HepG2 (cell line): ENCODE measurements at regions not wholly inside any gene's neighbourhood (a gene's known extent, or its start where the extent isn't known, plus 50 kb on each side); places are given as distances from the start of the nearest gene placed in this dataset.

ENCODE experiments used
- ATAC-seq: fragments of 200-7000 bp; cut with Tn5 transposase; 3 replicates; pipeline ENCODE4 v1.9.1; 2020; ENCODE audit warnings: mild to moderate bottlenecking, moderate library complexity
- BruUV-seq: library from RNA; stranded (reverse); fragments of 400-500 nt; replicated peaks from 2 replicates; lab custom pipeline; 2021; lab: Mats Ljungman, UMichigan
- CTCF ChIA-PET: fragments of 300-600 bp; formaldehyde crosslinking; extraction: SDS; loops from one replicate; lab custom pipeline; 2021; ENCODE audit warnings: low total read pairs, inconsistent platforms, low intra/inter-chr PET ratio; lab: Yijun Ruan, JAX
- POLR2A ChIA-PET: fragments of 350-600 bp; sonication (Branson Sonifier 250); formaldehyde crosslinking; loops from one replicate; lab custom pipeline; 2020; ENCODE audit warnings: antibody characterized with exemption, inconsistent platforms; lab: Yijun Ruan, JAX
- DNase-seq: peaks from one replicate; pipeline ENCODE4 v3.0.0-alpha.2; 2015; ENCODE audit warnings: low spot score
- FAIRE-seq: peaks from 3 replicates; lab custom pipeline; 2011; peaks lifted over from hg19 to GRCh38; lab: Jason Lieb, UNC
- H2AFZ ChIP-seq: one replicate; pipeline ENCODE4 v1.6.1; 2011; ENCODE audit warnings: low read length, inconsistent platforms
- H3K27ac ChIP-seq: fragments of 300-600 bp; 3 replicates; pipeline ENCODE4 v1.8.0; 2011; ENCODE audit warnings: mixed run types, mild to moderate bottlenecking, mixed read lengths, low read length, inconsistent platforms; ENCODE audit not compliant: insufficient read depth; ENCODE audit errors: extremely low read length
- H3K27me3 ChIP-seq, 2 experiments: fragments of 200-600 bp in 1 of 2; 2 replicates in 1 of 2; 3 replicates in 1 of 2; pipeline versions ENCODE4 v1.6.0 to v1.8.0; 2011; ENCODE audit warnings: low read length in 2 of 2, mild to moderate bottlenecking in 2 of 2, moderate library complexity in 2 of 2, inconsistent platforms in 1 of 2; ENCODE audit not compliant: insufficient read depth in 2 of 2, control insufficient read depth in 1 of 2
- H3K36me3 ChIP-seq, 2 experiments: fragments of 200-600 bp in 1 of 2; replicated peaks in 1 of 2; 2 replicates in 1 of 2; 3 replicates in 1 of 2; pipeline versions ENCODE4 v1.5.1 to v1.8.0; 2011; ENCODE audit warnings: low read length in 2 of 2, inconsistent platforms in 1 of 2; ENCODE audit not compliant: insufficient read depth in 2 of 2, control insufficient read depth in 1 of 2
- H3K4me1 ChIP-seq: 2 replicates; pipeline ENCODE4 v1.5.1; 2012; ENCODE audit warnings: low read length, inconsistent platforms; ENCODE audit not compliant: insufficient read depth
- H3K4me2 ChIP-seq: 2 replicates; pipeline ENCODE4 v1.6.0; 2011; ENCODE audit warnings: low read depth, low read length, inconsistent platforms
- H3K4me3 ChIP-seq, 3 experiments: fragments of 200-600 bp in 1 of 3; sonication (generic), shearing (Covaris generic) in 1 of 3; replicated peaks in 1 of 3; 2 replicates each; pipeline ENCODE4 v1.5.1; 2011 to 2016; ENCODE audit warnings: low read length in 3 of 3, inconsistent platforms in 2 of 3, low read depth in 2 of 3, mild to moderate bottlenecking in 2 of 3, control low read depth in 1 of 3, mixed read lengths in 1 of 3; ENCODE audit not compliant: insufficient read depth in 1 of 3
- H3K79me2 ChIP-seq: one replicate; pipeline ENCODE4 v1.6.1; 2011; ENCODE audit warnings: low read length, inconsistent platforms; ENCODE audit not compliant: insufficient read depth
- H3K9ac ChIP-seq: 2 replicates; pipeline ENCODE4 v1.6.0; 2011; ENCODE audit warnings: mild to moderate bottlenecking, low read depth, low read length, inconsistent platforms; ENCODE audit not compliant: insufficient read depth
- H3K9me3 ChIP-seq: 2 replicates; pipeline ENCODE4 v1.5.1; 2012; ENCODE audit warnings: mild to moderate bottlenecking, low read length
- H4K20me1 ChIP-seq: 2 replicates; pipeline ENCODE4 v1.6.0; 2011; ENCODE audit warnings: inconsistent platforms, mild to moderate bottlenecking, low read length, moderate library complexity; ENCODE audit not compliant: insufficient read depth
- IKZF4 ChIP-seq: sonication (generic); formaldehyde crosslinking; IDR thresholded peaks from 2 replicates; pipeline ENCODE4 v1.5.1; 2020; ENCODE audit warnings: borderline replicate concordance, mild to moderate bottlenecking, low read depth, missing genetic modification reagents; ENCODE audit errors: not compliant biosample characterization
- LCORL ChIP-seq, 2 experiments: fragments of 450-650 bp in 1 of 2; sonication (generic) in 1 of 2; formaldehyde crosslinking in 1 of 2; IDR thresholded peaks; 2 replicates each; pipeline versions ENCODE4 v1.5.0 to v1.6.1; 2017 to 2020; ENCODE audit warnings: antibody characterized with exemption in 1 of 2, missing genetic modification reagents in 1 of 2
- TGIF2 ChIP-seq: IDR thresholded peaks from 2 replicates; pipeline ENCODE4 v1.6.1; 2016; ENCODE audit warnings: control low read depth, missing compliant biosample characterization
- ZBED4 ChIP-seq: sonication (generic); formaldehyde crosslinking; IDR thresholded peaks from 2 replicates; pipeline ENCODE4 v1.4.0; 2020; ENCODE audit warnings: missing genetic modification reagents, borderline replicate concordance
- ZNF33A ChIP-seq: sonication (generic); formaldehyde crosslinking; IDR thresholded peaks from 2 replicates; pipeline ENCODE4 v1.5.1; 2020; ENCODE audit warnings: missing genetic modification reagents, mild to moderate bottlenecking, moderate library complexity, borderline replicate concordance
- ZNF557 ChIP-seq: sonication (generic); formaldehyde crosslinking; IDR thresholded peaks from 2 replicates; pipeline ENCODE4 v1.4.0; 2020; ENCODE audit warnings: missing genetic modification reagents
- ZNF572 ChIP-seq: sonication (generic); formaldehyde crosslinking; IDR thresholded peaks from 2 replicates; pipeline ENCODE4 v1.5.1; 2020; ENCODE audit warnings: mild to moderate bottlenecking, missing genetic modification reagents
- ZNF782 ChIP-seq: sonication (generic); formaldehyde crosslinking; IDR thresholded peaks from 2 replicates; pipeline ENCODE4 v1.4.0; 2020; ENCODE audit warnings: missing genetic modification reagents, mild to moderate bottlenecking, borderline replicate concordance
- ZNF800 ChIP-seq: sonication (generic); formaldehyde crosslinking; IDR thresholded peaks from 2 replicates; pipeline ENCODE4 v1.4.0; 2020; ENCODE audit warnings: missing genetic modification reagents
- ZSCAN29 ChIP-seq: sonication (generic); formaldehyde crosslinking; conservative IDR thresholded peaks from 2 replicates; pipeline ENCODE4 v1.4.0; 2020; ENCODE audit warnings: mild to moderate bottlenecking, missing genetic modification reagents
- WGBS: methylation state at CpG from one replicate; pipeline ENCODE4 v1.1.6; 2017; ENCODE audit warnings: low lambda C conversion rate; 5-methylcytosine and 5-hydroxymethylcytosine counted together
- in situ Hi-C: cut with HindIII; loops from 2 replicates; pipeline ENCODE4 v1.10.0; 2017; ENCODE audit warnings: low pct_unique_long_range_greater_than_20kb; ENCODE audit not compliant: extremely low pct_ligation_motif_present
- intact Hi-C: fragments of 100-400 bp; cut with micrococcal nuclease; formaldehyde crosslinking; loops from one replicate; pipeline ENCODE4 v1.10.0; 2022; ENCODE audit not compliant: unreplicated experiment
- TF ChIP-seq, protein P1 (sequence below), 2 experiments: sonication (generic) in 1 of 2; formaldehyde crosslinking in 1 of 2; IDR thresholded peaks; 2 replicates each; pipeline versions ENCODE4 v1.5.1 to v1.6.1; 2011 to 2020; ENCODE audit warnings: borderline replicate concordance in 1 of 2, low read depth in 1 of 2, low read length in 1 of 2, mild to moderate bottlenecking in 1 of 2, missing genetic modification reagents in 1 of 2, moderate library complexity in 1 of 2
- TF ChIP-seq, protein P2 (sequence below): sonication (generic); formaldehyde crosslinking; IDR thresholded peaks from 2 replicates; pipeline ENCODE4 v1.5.0; 2020; ENCODE audit warnings: mild to moderate bottlenecking, missing genetic modification reagents

DNA sequence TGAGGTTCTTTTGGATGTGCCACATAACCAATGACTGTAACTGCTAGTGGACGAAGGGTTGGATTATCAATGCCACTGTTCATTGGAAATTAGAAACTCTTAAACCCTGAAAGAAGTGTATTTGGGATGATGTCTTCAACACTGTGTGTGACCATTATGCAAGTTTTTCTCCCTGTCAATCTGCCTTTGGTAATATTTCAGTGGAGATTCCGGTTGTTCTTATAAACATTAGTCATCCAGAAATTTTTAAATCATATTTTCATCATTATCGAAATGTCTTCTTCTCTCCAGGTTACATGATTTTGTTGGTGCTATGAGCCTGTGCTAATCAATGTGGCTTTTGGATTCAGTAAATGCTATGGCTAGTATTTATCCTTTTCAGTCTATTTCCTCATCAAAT lies 61.7 kb upstream of the KLF6 start:
- Histone ChIP-seq H3K9ac (no peak overlapping the region), H2AFZ (no peak overlapping the region), H3K36me3 (no peaks in the 10 kb centered on the region), H3K4me1 (peaks cover 25% of the 10 kb centered on the region), H3K27ac (no peak overlapping the region), H3K79me2 (no peaks in the 10 kb centered on the region), H4K20me1 (no peaks in the 10 kb centered on the region), H3K4me2 (no peak overlapping the region), H3K4me3 (no peak overlapping the region), H3K27me3 (no peaks in the 10 kb centered on the region), H3K9me3 (no peaks in the 10 kb centered on the region)
- FAIRE-seq (no peak), DNase-seq (no peak), ATAC-seq (no peak)
- in situ Hi-C loops, result no loop called here
- WGBS, result 87% methylated on average over 3 of the region's 3 CpGs
- intact Hi-C loops, result no loop called here
- ChIA-PET CTCF (no interaction called here), POLR2A (no interaction called here)
- no TSS peak for BruUV-seq
- TF ChIP-seq ZNF800 (CRISPR knock-in tag) (no peak), ZNF782 (CRISPR knock-in tag) (no peak), ZNF33A (CRISPR knock-in tag) (no peak), ZNF572 (no peak), ZNF557 (no peak), TGIF2 (CRISPR knock-in tag) (no peak), ZSCAN29 (CRISPR knock-in tag) (no peak), IKZF4 (CRISPR knock-in tag) (no peak), LCORL (IDR thresholded peaks at IDR 0.05) (no peak), LCORL (CRISPR knock-in tag; IDR thresholded peaks at IDR 0.05) (no peak), ZBED4 (CRISPR knock-in tag) (no peak)
- TF ChIP-seq, protein P1, sequence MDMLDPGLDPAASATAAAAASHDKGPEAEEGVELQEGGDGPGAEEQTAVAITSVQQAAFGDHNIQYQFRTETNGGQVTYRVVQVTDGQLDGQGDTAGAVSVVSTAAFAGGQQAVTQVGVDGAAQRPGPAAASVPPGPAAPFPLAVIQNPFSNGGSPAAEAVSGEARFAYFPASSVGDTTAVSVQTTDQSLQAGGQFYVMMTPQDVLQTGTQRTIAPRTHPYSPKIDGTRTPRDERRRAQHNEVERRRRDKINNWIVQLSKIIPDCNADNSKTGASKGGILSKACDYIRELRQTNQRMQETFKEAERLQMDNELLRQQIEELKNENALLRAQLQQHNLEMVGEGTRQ (IDR thresholded peaks at IDR 0.05; ENCODE audit: low read depth, low read length), result no peak
- TF ChIP-seq, protein P1 (CRISPR knock-in tag; IDR thresholded peaks at IDR 0.05; ENCODE audit: borderline replicate concordance), result no peak
- TF ChIP-seq, protein P2, sequence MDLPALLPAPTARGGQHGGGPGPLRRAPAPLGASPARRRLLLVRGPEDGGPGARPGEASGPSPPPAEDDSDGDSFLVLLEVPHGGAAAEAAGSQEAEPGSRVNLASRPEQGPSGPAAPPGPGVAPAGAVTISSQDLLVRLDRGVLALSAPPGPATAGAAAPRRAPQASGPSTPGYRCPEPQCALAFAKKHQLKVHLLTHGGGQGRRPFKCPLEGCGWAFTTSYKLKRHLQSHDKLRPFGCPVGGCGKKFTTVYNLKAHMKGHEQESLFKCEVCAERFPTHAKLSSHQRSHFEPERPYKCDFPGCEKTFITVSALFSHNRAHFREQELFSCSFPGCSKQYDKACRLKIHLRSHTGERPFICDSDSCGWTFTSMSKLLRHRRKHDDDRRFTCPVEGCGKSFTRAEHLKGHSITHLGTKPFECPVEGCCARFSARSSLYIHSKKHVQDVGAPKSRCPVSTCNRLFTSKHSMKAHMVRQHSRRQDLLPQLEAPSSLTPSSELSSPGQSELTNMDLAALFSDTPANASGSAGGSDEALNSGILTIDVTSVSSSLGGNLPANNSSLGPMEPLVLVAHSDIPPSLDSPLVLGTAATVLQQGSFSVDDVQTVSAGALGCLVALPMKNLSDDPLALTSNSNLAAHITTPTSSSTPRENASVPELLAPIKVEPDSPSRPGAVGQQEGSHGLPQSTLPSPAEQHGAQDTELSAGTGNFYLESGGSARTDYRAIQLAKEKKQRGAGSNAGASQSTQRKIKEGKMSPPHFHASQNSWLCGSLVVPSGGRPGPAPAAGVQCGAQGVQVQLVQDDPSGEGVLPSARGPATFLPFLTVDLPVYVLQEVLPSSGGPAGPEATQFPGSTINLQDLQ (CRISPR knock-in tag), result no peak
